ENCODE measurements at regions not wholly inside any gene's neighbourhood (a gene's known extent, or its start where the extent isn't known, plus 50 kb on each side); places are given as distances from the start of the nearest gene placed in this dataset.

GRCh38 chr2:216970359-216970915 is 110.6 kb upstream of the TNP1 start:
- TF ChIP-seq CTCF (IDR thresholded peaks at IDR 0.05; ENCODE audit: low read depth, low read length) (no peak), POLR2A (IDR thresholded peaks at IDR 0.05; ENCODE audit: extremely low read depth, insufficient read length) (no peak)

Measured in NB4 (cell line).